MV-4-11 (cell line): ENCODE measurements at regions not wholly inside any gene's neighbourhood (a gene's known extent, or its start where the extent isn't known, plus 50 kb on each side); places are given as distances from the start of the nearest gene placed in this dataset.

Experiments used
- DNase-seq: peaks from one replicate; lab custom pipeline; 2025; lab: John Stamatoyannopoulos, UW

GRCh38 chr6:131383421-131384411, 189.3 kb upstream of the ARG1 start:
- DNase-seq = no peak

- DNase-seq = no peak
Measured at GRCh38 chr6:131387562-131388447, 185.2 kb upstream of the ARG1 start.

GRCh38 chr6:131390322-131390721, 182.7 kb upstream of the ARG1 start:
- peak; percentile 45 for DNase-seq

- DNase-seq = no peak
Measured at GRCh38 chr6:131391116-131391515, 181.9 kb upstream of the ARG1 start.

GRCh38 chr6:131393433-131393832, 179.6 kb upstream of the ARG1 start:
- no peak for DNase-seq

- DNase-seq = no peak
Measured at GRCh38 chr6:131394768-131395432, 178.1 kb upstream of the ARG1 start.

- DNase-seq = no peak
Measured at GRCh38 chr6:131398176-131398575, 174.8 kb upstream of the ARG1 start.

- DNase-seq = peak; percentile 86
Measured at GRCh38 chr6:131399433-131399832, 173.6 kb upstream of the ARG1 start.

GRCh38 chr6:131400054-131400778, 172.8 kb upstream of the ARG1 start:
- DNase-seq = peak; percentile 64

GRCh38 chr6:131400779-131401496, 172.1 kb upstream of the ARG1 start:
- DNase-seq = peak; percentile 49

- DNase-seq = no peak
Measured at GRCh38 chr6:131408811-131409210, 164.2 kb upstream of the ARG1 start.

- DNase-seq = no peak
Measured at GRCh38 chr6:131410785-131411184, 162.2 kb upstream of the ARG1 start.

- DNase-seq = no peak
Measured at GRCh38 chr6:131412960-131413830, 159.8 kb upstream of the ARG1 start.

- DNase-seq = no peak
Measured at GRCh38 chr6:131413831-131414191, 159.2 kb upstream of the ARG1 start.

GRCh38 chr6:131414956-131415355, 158.1 kb upstream of the ARG1 start:
- no peak for DNase-seq

- DNase-seq = no peak
Measured at GRCh38 chr6:131418441-131418840, 154.6 kb upstream of the ARG1 start.

GRCh38 chr6:131419702-131420101, 153.3 kb upstream of the ARG1 start:
- DNase-seq = no peak

GRCh38 chr6:131424016-131424415, 149.0 kb upstream of the ARG1 start:
- DNase-seq = no peak

GRCh38 chr6:131424475-131424874, 148.6 kb upstream of the ARG1 start:
- no peak for DNase-seq
